GM12891 (cell line): ENCODE measurements at regions not wholly inside any gene's neighbourhood (a gene's known extent, or its start where the extent isn't known, plus 50 kb on each side); places are given as distances from the start of the nearest gene placed in this dataset.

ENCODE experiments used
- DNase-seq: peaks from one replicate; pipeline ENCODE4 v3.0.0; 2011; ENCODE audit warnings: low spot score; ENCODE audit not compliant: insufficient read length
- FAIRE-seq: peaks from 2 replicates; lab custom pipeline; 2011; peaks lifted over from hg19 to GRCh38; lab: Jason Lieb, UNC
- PAX5 ChIP-seq: IDR thresholded peaks from 2 replicates; pipeline ENCODE4 v1.6.1; 2011; ENCODE audit warnings: low read length, moderate library complexity, mild to moderate bottlenecking; ENCODE audit not compliant: insufficient read depth, severe bottlenecking
- POLR2A ChIP-seq: IDR thresholded peaks from 2 replicates; pipeline ENCODE4 v1.6.1; 2011; ENCODE audit warnings: low read depth, low read length, control low read depth
- POLR2AphosphoS5 ChIP-seq: IDR thresholded peaks from 2 replicates; pipeline ENCODE4 v1.6.1; 2011; ENCODE audit warnings: low read depth, low read length, control low read depth
- POU2F2 ChIP-seq: IDR thresholded peaks from 2 replicates; pipeline ENCODE4 v1.6.1; 2011; ENCODE audit warnings: low read depth, mild to moderate bottlenecking, control low read depth, low read length, moderate library complexity
- SPI1 ChIP-seq: IDR thresholded peaks from 2 replicates; pipeline ENCODE4 v1.6.1; 2011; ENCODE audit warnings: low read depth, low read length, control low read depth
- TAF1 ChIP-seq: IDR thresholded peaks from 2 replicates; pipeline ENCODE4 v1.6.1; 2011; ENCODE audit warnings: low read depth, low read length, control low read depth

DNA sequence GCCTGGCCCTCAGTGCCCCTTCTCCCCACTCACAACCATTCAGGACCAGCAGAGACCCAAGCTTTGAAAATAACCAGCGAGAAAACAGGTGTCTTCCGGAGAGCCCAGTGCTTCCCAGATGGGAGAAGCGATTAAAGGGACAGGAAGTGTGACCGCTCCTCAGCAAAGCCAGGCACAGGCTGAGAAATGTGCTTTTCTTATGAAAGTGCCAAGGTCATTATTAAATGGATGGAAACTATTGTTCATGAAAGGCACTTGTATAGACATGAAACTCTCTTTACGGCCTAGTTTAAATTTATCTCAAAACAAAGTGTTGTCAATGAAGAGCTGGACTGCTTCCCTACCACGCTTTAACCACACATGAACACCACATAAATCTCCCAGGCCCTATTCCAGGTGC, 210.4 kb downstream of the SPTSSA start:
- TF ChIP-seq PAX5 (no peak), SPI1 (no peak), TAF1 (no peak), POLR2AphosphoS5 (no peak), POU2F2 (no peak), POLR2A (no peak)
- DNase-seq (no peak), FAIRE-seq (no peak)

- TF ChIP-seq POLR2AphosphoS5: no peak
- no peak for TF ChIP-seq PAX5
- DNase-seq: no peak
- FAIRE-seq: no peak
Observed at GRCh38 chr14:34250959-34251358, 211.1 kb downstream of the SPTSSA start.

- FAIRE-seq (no peak), DNase-seq (no peak)
- TF ChIP-seq POLR2AphosphoS5 (no peak), TAF1 (no peak), POU2F2 (no peak), PAX5 (no peak), POLR2A (no peak), SPI1 (no peak)
Observed at GRCh38 chr14:34247605-34248004, 214.4 kb downstream of the SPTSSA start.

DNA sequence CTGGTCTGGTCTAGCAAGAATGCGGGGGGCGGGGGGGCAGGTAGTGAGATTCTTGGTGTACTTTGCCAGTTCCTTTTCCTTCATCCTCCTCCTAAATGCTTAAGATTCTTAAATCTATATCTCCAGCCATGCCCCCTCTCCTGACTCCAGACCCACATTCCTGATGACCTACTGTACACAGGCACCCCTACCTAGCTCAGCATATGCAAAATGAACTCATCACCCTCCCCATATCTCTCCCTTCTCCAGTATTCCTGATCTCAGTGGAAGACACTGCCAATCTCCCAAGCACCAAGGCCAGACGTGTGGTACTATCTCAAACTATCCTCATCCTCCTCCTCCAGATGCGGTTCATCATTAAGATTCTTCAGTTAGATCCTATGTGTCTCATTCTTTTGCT, 215.8 kb downstream of the SPTSSA start:
- DNase-seq (no peak), FAIRE-seq (no peak)
- TF ChIP-seq SPI1: no peak
- TF ChIP-seq PAX5: no peak
- TF ChIP-seq POU2F2: no peak
- TF ChIP-seq POLR2A: no peak
- TF ChIP-seq POLR2AphosphoS5: no peak
- no peak for TF ChIP-seq TAF1

DNA sequence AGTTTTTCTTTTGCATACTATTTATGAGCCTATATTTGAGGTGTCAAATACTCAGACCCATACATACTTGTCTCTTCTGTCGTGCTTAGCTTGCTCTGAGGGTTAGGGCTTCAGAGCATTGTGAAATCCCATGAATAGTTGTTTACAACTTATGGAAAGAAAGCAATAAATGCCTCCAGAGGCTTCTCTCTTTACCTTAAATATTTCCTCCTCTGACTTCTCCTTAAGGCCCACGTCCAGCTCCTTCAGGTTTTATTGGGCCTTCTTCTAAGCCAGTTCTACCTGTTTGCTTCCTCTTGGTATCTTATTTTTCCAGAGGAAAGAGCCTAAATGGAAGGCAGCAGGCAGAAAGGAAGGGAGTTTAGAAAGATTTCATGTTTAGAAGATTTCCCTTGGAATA, 218.6 kb downstream of the SPTSSA start:
- no peak for DNase-seq
- TF ChIP-seq TAF1 (no peak), POLR2A (no peak), SPI1 (no peak), POLR2AphosphoS5 (no peak), POU2F2 (no peak), PAX5 (no peak)
- no peak for FAIRE-seq

DNA sequence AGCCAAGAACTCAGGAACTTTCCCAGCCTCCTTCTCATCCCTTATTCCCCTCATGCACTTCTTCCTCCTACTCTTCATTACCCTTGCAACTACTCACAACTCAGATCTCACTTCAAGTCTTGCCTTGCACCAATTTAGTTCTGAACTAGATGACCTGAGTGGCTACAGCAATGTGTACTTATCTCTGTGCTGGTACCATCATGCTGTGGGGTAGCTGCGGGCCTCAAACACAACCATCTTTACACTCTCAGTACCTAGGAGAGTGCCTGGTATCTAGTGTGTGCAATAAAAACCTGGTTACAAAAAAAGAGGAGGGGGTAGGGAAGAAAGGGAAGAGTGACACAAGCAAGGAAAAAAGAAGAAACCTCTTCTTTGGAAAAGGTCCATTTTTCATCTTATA, 219.0 kb downstream of the SPTSSA start:
- no peak for FAIRE-seq
- DNase-seq: no peak
- no peak for TF ChIP-seq POU2F2
- TF ChIP-seq PAX5: no peak
- TF ChIP-seq SPI1: no peak

DNA sequence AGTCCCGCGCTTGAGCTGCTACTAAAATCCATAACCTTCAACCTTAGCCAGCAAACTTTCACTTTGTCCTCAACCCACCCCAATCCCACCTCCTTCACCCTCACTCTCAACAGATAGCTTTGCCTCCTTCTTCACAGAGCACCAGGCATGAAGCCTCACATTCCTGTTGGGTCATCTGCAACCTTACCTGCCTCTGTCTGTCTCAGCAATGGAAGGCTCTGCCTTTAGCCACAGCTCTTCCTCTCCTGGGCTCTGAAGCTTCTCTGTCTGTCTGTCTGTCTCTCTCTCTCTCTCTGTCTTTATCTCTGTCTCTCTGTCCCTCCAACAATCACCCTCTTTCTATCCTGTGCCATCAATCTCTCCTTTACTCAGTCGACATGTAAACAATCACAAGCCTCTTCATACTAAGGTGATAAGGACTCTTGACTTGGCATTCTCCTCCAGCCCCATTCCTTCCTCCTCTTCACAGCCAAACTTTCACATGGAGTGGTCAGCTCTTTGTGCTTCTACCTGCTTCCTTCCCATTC, 220.8 kb downstream of the SPTSSA start:
- DNase-seq (no peak), FAIRE-seq (no peak)
- TF ChIP-seq SPI1 (no peak), PAX5 (no peak), TAF1 (no peak), POLR2AphosphoS5 (no peak), POLR2A (no peak), POU2F2 (no peak)

- TF ChIP-seq POLR2A (no peak), POLR2AphosphoS5 (no peak), TAF1 (no peak), POU2F2 (no peak), SPI1 (no peak), PAX5 (no peak)
- FAIRE-seq: no peak
- DNase-seq: no peak
Observed at GRCh38 chr14:34238610-34239009, 223.4 kb downstream of the SPTSSA start.

GRCh38 chr14:34237677-34238076, 224.4 kb downstream of the SPTSSA start:
- no peak for TF ChIP-seq PAX5
- TF ChIP-seq POLR2A: no peak
- no peak for TF ChIP-seq SPI1
- no peak for TF ChIP-seq POU2F2
- TF ChIP-seq POLR2AphosphoS5: no peak
- no peak for TF ChIP-seq TAF1
- DNase-seq (no peak), FAIRE-seq (no peak)

DNA sequence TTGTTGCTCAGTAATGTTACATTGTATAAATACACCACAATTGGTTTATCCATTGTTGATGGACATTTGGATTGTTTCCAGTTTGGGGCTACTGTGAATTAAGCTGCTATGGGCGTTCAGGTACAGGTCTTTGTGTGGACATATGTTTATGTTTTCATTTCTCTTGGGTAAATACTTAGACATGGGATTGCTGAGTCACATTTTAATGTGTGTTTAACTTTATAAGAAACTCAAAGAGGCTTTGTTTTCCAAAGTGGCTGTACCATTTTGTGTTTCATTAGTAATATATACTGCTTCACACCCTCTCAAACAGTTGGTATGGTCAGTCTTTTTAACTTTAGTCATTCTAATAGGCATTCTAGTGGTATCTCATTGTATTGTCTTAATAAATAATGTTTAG, 225.0 kb downstream of the SPTSSA start:
- FAIRE-seq (no peak), DNase-seq (no peak)
- TF ChIP-seq TAF1 (no peak), POLR2A (no peak), PAX5 (no peak), POLR2AphosphoS5 (no peak), SPI1 (no peak), POU2F2 (no peak)
